ENCODE measurements at regions not wholly inside any gene's neighbourhood (a gene's known extent, or its start where the extent isn't known, plus 50 kb on each side); places are given as distances from the start of the nearest gene placed in this dataset.
A peak's percentile ranks its signal among the peaks of the same experiment; 100 is the strongest.
"Not testable (repeated sequence)": the region's sequence is repeated elsewhere in the genome, so short reads cannot be mapped to it uniquely, and the experiment has no call there.

- no peaks in the 10 kb centered on the region for H3K36me3 ChIP-seq (ENCODE audit: control insufficient read depth, insufficient read depth, low read length)
- FAIRE-seq (no peak), DNase-seq (ENCODE audit: low read depth) (no peak)
- TF ChIP-seq CTCF (IDR thresholded peaks at IDR 0.05; ENCODE audit: insufficient read depth, low read length, severe bottlenecking) = no peak
- no peak overlapping the region for H3K4me3 ChIP-seq (ENCODE audit: low read depth, low read length)
- no peaks in the 10 kb centered on the region for H3K27me3 ChIP-seq (ENCODE audit: control insufficient read depth, insufficient read depth, low read length)
Observed at GRCh38 chr3:55143336-55143735, 215.5 kb upstream of the LRTM1 start.

GRCh38 chr3:55136291-55136690, 208.4 kb upstream of the LRTM1 start:
- H3K27me3 ChIP-seq (ENCODE audit: control insufficient read depth, insufficient read depth, low read length); H3K36me3 ChIP-seq (ENCODE audit: control insufficient read depth, insufficient read depth, low read length); DNase-seq (ENCODE audit: low read depth); H3K4me3 ChIP-seq (ENCODE audit: low read depth, low read length); FAIRE-seq: not testable (repeated sequence)

- H3K36me3 ChIP-seq (ENCODE audit: control insufficient read depth, insufficient read depth, low read length) = no peaks in the 10 kb centered on the region
- no peaks in the 10 kb centered on the region for H3K27me3 ChIP-seq (ENCODE audit: control insufficient read depth, insufficient read depth, low read length)
- DNase-seq (ENCODE audit: low read depth) (peak; percentile 33), FAIRE-seq (no peak)
- TF ChIP-seq CTCF (IDR thresholded peaks at IDR 0.05; ENCODE audit: insufficient read depth, low read length, severe bottlenecking) = no peak
- no peak overlapping the region for H3K4me3 ChIP-seq (ENCODE audit: low read depth, low read length)
Observed at GRCh38 chr3:55128225-55128823, 200.5 kb upstream of the LRTM1 start.

- no peak for TF ChIP-seq CTCF (IDR thresholded peaks at IDR 0.05; ENCODE audit: insufficient read depth, low read length, severe bottlenecking)
- H3K4me3 ChIP-seq (ENCODE audit: low read depth, low read length) = no peak overlapping the region
- FAIRE-seq = no peak
- H3K36me3 ChIP-seq (ENCODE audit: control insufficient read depth, insufficient read depth, low read length) = no peaks in the 10 kb centered on the region
- H3K27me3 ChIP-seq (ENCODE audit: control insufficient read depth, insufficient read depth, low read length) = no peaks in the 10 kb centered on the region
- no peak for DNase-seq (ENCODE audit: low read depth)
Observed at GRCh38 chr3:55127565-55127964, 199.7 kb upstream of the LRTM1 start.

GRCh38 chr3:55124371-55124770, 196.5 kb upstream of the LRTM1 start:
- H3K4me3 ChIP-seq (ENCODE audit: low read depth, low read length) = no peak overlapping the region
- FAIRE-seq = no peak
- no peaks in the 10 kb centered on the region for H3K27me3 ChIP-seq (ENCODE audit: control insufficient read depth, insufficient read depth, low read length)
- no peak for TF ChIP-seq CTCF (IDR thresholded peaks at IDR 0.05; ENCODE audit: insufficient read depth, low read length, severe bottlenecking)
- no peak for DNase-seq (ENCODE audit: low read depth)
- no peaks in the 10 kb centered on the region for H3K36me3 ChIP-seq (ENCODE audit: control insufficient read depth, insufficient read depth, low read length)

Measured in bronchial epithelial cell (primary cell).